Stimulated activated effector memory CD8-positive, alpha-beta T cell treated with anti-CD3 and anti-CD28 coated beads, Interleukin-12 subunit alpha, Interleukin-12 subunit beta, amount 100 ng/mL, for 72 hours (primary cell): ENCODE measurements at regions not wholly inside any gene's neighbourhood (a gene's known extent, or its start where the extent isn't known, plus 50 kb on each side); places are given as distances from the start of the nearest gene placed in this dataset.

Source experiments
- ATAC-seq: fragments of 150-1000 bp; cut with Tn5 transposase; 2 replicates; pipeline ENCODE4 v1.10.0; 2021
- DNase-seq, 2 donors: peaks; one replicate each; pipeline ENCODE4 v3.0.0; 2021 to 2022; ENCODE audit warnings: low spot score in 2 of 2
- H3K27ac Mint-ChIP-seq: one replicate; pipeline ENCODE4 v1.8.0; 2022; ENCODE audit warnings: mild to moderate bottlenecking, mixed read lengths
- H3K36me3 Mint-ChIP-seq: one replicate; pipeline ENCODE4 v1.8.0; 2022; ENCODE audit warnings: mild to moderate bottlenecking, mixed read lengths
- H3K4me1 Mint-ChIP-seq: one replicate; pipeline ENCODE4 v1.8.0; 2022; ENCODE audit warnings: mixed read lengths
- H3K4me3 Mint-ChIP-seq: one replicate; pipeline ENCODE4 v1.8.0; 2022; ENCODE audit warnings: mild to moderate bottlenecking, mixed read lengths
- H3K9me3 Mint-ChIP-seq: one replicate; pipeline ENCODE4 v1.8.0; 2022; ENCODE audit warnings: mixed read lengths

DNA sequence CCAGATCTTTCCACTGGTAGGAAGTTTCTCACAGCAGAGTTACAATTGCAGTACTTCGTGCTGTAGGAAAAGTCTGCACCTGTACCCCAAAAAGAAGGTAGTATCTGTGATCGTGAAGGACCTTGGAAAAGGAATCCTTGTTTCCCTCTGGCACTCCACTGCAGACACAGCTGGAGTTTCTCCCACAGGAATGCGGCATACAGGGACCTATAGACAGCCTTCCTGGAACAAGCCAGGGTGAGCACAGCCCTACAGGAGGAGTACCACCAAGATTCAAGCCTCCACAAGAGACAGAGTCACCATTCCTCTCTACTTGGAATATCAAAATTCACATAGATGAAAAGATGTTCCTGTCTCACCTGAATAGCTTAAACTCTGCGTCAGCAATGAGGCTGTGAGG is 372.4 kb downstream of the CMPK2 start:
- Mint-ChIP-seq H3K4me3 (no peak overlapping the region), H3K27ac (no peak overlapping the region), H3K4me1 (no peaks in the 10 kb centered on the region), H3K36me3 (no peaks in the 10 kb centered on the region), H3K9me3 (no peaks in the 10 kb centered on the region)
- no peak for ATAC-seq
- DNase-seq = no peak

- H3K27ac Mint-ChIP-seq = no peak overlapping the region
- H3K4me3 Mint-ChIP-seq = no peak overlapping the region
- ATAC-seq (no peak), DNase-seq (no peak)
- no peaks in the 10 kb centered on the region for H3K36me3 Mint-ChIP-seq
- no peaks in the 10 kb centered on the region for H3K9me3 Mint-ChIP-seq
- no peaks in the 10 kb centered on the region for H3K4me1 Mint-ChIP-seq
Observed at GRCh38 chr2:6493669-6494068, 372.0 kb downstream of the CMPK2 start.

DNA sequence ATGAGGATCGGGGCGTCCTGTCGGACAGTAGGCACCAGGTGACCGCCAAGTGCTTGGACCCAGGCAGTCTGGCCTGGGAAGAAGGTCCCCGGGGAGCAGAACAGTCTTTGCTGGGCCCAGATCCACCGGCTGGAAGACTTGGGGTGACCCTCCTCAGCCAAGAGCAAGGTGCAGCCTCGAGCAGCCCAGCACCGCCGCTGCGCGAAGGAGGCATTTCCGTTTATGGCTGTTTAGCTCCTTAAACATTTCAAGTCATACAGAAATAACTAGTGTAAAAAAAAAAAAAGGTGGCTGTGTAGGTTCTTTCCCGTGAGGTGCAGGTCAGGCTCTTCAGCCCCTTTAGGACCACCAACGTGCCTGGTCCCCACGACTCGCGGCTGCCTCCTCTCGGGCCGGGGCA is 370.2 kb downstream of the CMPK2 start:
- no peak for DNase-seq
- no peak overlapping the region for H3K4me3 Mint-ChIP-seq
- no peaks in the 10 kb centered on the region for H3K4me1 Mint-ChIP-seq
- H3K36me3 Mint-ChIP-seq = no peaks in the 10 kb centered on the region
- ATAC-seq = no peak
- H3K27ac Mint-ChIP-seq = no peak overlapping the region
- no peaks in the 10 kb centered on the region for H3K9me3 Mint-ChIP-seq

GRCh38 chr2:6496376-6496775 is 369.3 kb downstream of the CMPK2 start:
- Mint-ChIP-seq H3K4me3 (no peak overlapping the region), H3K27ac (no peak overlapping the region), H3K4me1 (no peaks in the 10 kb centered on the region), H3K9me3 (no peaks in the 10 kb centered on the region), H3K36me3 (no peaks in the 10 kb centered on the region)
- DNase-seq (no peak), ATAC-seq (no peak)

- H3K4me1 Mint-ChIP-seq = no peaks in the 10 kb centered on the region
Observed at GRCh38 chr2:6497048-6497447, 368.7 kb downstream of the CMPK2 start.

DNA sequence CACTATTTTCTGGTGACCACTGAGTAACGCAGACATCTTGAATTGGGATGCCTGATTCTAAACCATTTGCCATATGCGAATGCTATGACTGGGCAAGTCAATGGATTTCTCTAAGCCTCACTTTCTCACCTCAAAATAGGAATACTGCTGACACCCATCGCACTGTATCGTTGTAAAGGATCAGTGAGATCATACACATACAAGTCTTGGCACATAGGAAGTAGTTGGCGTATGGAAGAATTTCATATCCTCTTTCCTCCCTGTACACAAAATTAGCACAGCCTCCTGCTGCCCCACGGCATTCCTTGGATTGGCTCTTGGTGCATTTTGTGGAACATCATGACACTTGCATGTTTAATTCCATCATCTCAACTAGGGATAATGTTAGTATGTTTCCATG is 366.9 kb downstream of the CMPK2 start:
- no peak for ATAC-seq

More at GRCh38 chr2:6497048-6497447, 368.7 kb downstream of the CMPK2 start:
- Mint-ChIP-seq H3K36me3 (no peaks in the 10 kb centered on the region), H3K4me3 (no peak overlapping the region), H3K27ac (no peak overlapping the region), H3K9me3 (no peaks in the 10 kb centered on the region)
- ATAC-seq (no peak), DNase-seq (no peak)

DNA sequence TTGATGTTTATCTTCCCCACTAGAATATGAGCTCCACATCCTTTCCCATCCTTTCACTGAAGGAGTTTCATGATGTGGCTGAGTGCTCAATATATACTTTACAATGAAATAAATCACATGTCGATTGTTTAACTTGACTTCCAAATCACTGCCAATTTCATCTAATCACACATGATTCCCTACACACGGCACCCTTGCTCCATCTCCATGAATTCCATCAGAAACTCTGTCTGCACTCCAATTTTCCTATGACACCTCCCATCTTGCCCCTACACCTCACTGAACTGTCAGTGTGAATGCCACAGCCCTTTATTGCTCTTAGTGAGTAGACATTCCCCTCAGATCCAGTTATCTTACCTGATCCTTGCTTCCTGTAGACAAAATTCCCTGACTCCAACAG is 366.0 kb downstream of the CMPK2 start:
- ATAC-seq = no peak

More for the DNA sequence above, 366.9 kb downstream of the CMPK2 start:
- H3K4me1 Mint-ChIP-seq = no peaks in the 10 kb centered on the region
- H3K36me3 Mint-ChIP-seq = no peaks in the 10 kb centered on the region
- no peak overlapping the region for H3K27ac Mint-ChIP-seq
- DNase-seq = no peak
- H3K4me3 Mint-ChIP-seq = no peak overlapping the region
- H3K9me3 Mint-ChIP-seq = no peaks in the 10 kb centered on the region

DNA sequence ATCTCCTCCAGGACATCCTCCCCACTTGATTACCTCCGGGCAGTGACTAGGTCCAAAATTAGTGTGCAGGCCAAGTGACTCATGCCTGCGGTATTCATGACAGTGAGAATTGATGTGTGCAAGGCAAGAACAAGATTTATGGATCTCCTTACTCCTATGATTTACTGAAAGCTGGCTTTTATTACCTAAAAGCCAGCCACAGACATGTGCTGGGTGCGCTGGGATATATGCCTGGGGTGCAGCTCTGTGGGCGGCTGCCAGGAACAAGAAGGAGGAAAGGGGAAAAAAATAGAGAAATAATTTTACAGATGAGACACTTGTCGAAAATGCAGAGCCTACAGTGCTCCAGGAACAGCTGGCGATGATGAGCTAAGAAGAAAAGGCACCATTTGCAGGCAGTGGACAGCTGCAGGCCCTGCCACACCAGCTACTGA is 359.3 kb downstream of the CMPK2 start:
- ATAC-seq (peak; percentile 8), DNase-seq (no peak)
- Mint-ChIP-seq H3K27ac (no peak overlapping the region), H3K9me3 (peaks cover 5% of the 10 kb centered on the region), H3K4me1 (no peaks in the 10 kb centered on the region), H3K4me3 (no peak overlapping the region), H3K36me3 (no peaks in the 10 kb centered on the region)

More for the DNA sequence above, 366.0 kb downstream of the CMPK2 start:
- no peak for DNase-seq
- Mint-ChIP-seq H3K9me3 (no peaks in the 10 kb centered on the region), H3K36me3 (no peaks in the 10 kb centered on the region), H3K4me1 (no peaks in the 10 kb centered on the region), H3K4me3 (no peak overlapping the region), H3K27ac (no peak overlapping the region)

- H3K36me3 Mint-ChIP-seq = no peaks in the 10 kb centered on the region
Observed at GRCh38 chr2:6506859-6507258, 358.8 kb downstream of the CMPK2 start.

DNA sequence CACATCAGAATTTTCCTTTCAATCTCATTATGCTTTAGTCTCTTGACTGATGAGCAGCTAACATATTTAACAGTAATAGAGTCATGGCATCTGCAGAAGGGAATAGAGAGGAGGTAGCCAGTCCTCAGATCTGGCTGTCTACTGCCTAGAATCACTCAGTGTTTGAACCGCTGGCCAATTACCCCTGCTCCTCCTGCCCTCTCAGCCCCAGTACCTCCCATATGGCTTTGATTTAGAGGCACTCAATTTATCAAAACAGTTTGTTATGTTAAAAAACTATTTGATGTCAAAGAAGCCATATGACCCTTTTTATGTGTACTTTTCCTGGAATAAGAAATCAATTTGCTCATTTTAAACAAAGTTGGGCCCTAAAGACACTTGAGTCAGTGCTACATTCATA is 355.2 kb downstream of the CMPK2 start:
- Mint-ChIP-seq H3K9me3 (peaks cover 5% of the 10 kb centered on the region), H3K36me3 (no peaks in the 10 kb centered on the region), H3K4me3 (no peak overlapping the region), H3K27ac (no peak overlapping the region), H3K4me1 (no peaks in the 10 kb centered on the region)
- DNase-seq = no peak
- ATAC-seq = no peak

More at GRCh38 chr2:6506859-6507258, 358.8 kb downstream of the CMPK2 start:
- ATAC-seq = no peak
- DNase-seq = no peak
- Mint-ChIP-seq H3K4me1 (no peaks in the 10 kb centered on the region), H3K27ac (no peak overlapping the region), H3K9me3 (peaks cover 5% of the 10 kb centered on the region), H3K4me3 (no peak overlapping the region)

DNA sequence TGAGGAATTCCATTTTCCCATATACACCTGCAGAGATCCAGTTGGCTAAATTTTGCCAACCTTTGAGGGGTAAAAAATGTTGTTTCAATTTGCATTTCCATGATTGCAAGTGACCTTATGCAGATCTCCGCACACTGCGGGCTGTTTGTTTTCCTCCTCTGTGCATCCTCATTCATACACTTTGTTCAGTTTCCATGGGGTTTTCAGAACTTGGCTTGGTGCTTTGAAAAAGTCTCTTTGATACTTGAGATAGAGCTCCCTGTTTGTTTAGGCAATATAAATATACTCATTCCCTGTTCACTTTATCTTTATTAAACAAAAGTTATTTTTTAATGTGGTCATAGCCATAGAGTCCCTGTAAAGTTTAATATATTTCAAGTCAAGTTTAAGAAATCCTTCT is 353.1 kb downstream of the CMPK2 start:
- ATAC-seq (no peak), DNase-seq (no peak)
- H3K36me3 Mint-ChIP-seq = no peaks in the 10 kb centered on the region
- H3K9me3 Mint-ChIP-seq = no peaks in the 10 kb centered on the region
- no peak overlapping the region for H3K4me3 Mint-ChIP-seq
- H3K27ac Mint-ChIP-seq = no peak overlapping the region
- no peaks in the 10 kb centered on the region for H3K4me1 Mint-ChIP-seq

GRCh38 chr2:6516674-6517073 is 349.0 kb downstream of the CMPK2 start:
- Mint-ChIP-seq H3K4me1 (no peaks in the 10 kb centered on the region), H3K4me3 (no peak overlapping the region), H3K9me3 (no peaks in the 10 kb centered on the region), H3K27ac (no peak overlapping the region), H3K36me3 (no peaks in the 10 kb centered on the region)
- DNase-seq (no peak), ATAC-seq (no peak)

- DNase-seq (no peak), ATAC-seq (no peak)
- Mint-ChIP-seq H3K27ac (no peak overlapping the region), H3K9me3 (no peaks in the 10 kb centered on the region), H3K4me1 (no peaks in the 10 kb centered on the region), H3K4me3 (no peak overlapping the region), H3K36me3 (no peaks in the 10 kb centered on the region)
Observed at GRCh38 chr2:6518361-6518760, 347.3 kb downstream of the CMPK2 start.

DNA sequence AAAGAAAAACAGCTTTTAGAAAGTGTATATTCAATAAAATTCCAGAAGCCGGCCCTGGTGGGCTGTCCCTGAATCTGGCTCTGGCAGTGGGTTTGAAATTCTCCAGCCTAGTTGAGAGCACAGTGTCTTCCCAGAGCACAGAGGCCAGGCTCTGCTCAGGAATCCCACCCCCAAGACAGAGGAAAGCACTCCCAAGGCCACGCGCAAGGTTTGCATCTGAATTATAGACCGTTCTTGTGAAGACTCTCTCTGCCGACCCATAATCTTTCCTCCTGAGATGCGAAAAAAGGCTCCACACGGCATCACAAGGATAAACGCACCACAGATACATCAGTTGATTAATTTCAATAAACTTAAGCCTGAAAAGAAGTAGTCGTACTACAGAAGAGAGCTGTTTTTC is 342.2 kb downstream of the CMPK2 start:
- Mint-ChIP-seq H3K4me1 (no peaks in the 10 kb centered on the region), H3K4me3 (no peak overlapping the region), H3K27ac (no peak overlapping the region), H3K36me3 (no peaks in the 10 kb centered on the region), H3K9me3 (peaks cover 2% of the 10 kb centered on the region)
- ATAC-seq (no peak), DNase-seq (no peak)

DNA sequence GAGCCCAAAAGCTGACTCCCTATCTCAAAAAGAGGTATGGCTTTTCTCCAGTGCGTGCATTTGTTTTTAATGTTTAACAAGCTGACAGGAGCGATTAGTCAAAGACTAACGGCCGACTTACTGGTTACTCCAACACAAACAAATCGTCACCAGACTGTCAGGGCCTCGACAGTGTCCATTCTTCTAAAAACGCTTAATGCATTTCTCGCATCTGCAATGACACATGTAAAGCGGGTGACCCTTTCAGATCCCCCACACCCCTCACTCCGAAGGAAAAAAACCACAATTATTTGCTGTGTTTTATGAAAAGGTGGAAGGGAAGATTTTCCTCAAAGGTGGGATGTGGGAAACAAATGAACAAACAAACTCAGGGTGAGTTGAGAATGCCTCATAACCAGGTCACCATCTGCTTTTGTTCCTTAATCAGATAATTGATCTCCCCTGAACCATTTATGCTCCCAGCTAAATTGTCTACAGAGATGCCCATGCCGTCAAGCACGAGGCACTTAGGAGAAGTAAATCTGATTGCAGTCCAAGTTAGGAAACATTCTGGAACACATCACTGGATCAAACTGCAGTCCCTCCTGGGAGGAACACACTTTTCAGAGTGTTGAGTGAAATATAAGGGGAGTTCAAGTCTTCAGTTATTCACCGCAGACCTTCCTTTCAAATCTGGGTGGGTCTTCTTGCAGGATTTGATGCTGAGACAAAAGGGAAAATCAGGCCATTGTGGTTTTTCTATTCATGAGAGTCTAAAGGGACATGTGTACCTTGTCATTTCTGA is 340.8 kb downstream of the CMPK2 start:
- Mint-ChIP-seq H3K9me3 (peaks cover 2% of the 10 kb centered on the region), H3K4me1 (no peaks in the 10 kb centered on the region), H3K27ac (no peak overlapping the region), H3K4me3 (no peak overlapping the region), H3K36me3 (no peaks in the 10 kb centered on the region)
- no peak for ATAC-seq
- no peak for DNase-seq

GRCh38 chr2:6525475-6525964 is 340.2 kb downstream of the CMPK2 start:
- DNase-seq (no peak), ATAC-seq (peak; percentile 11)
- Mint-ChIP-seq H3K27ac (no peak overlapping the region), H3K36me3 (no peaks in the 10 kb centered on the region), H3K4me1 (no peaks in the 10 kb centered on the region), H3K4me3 (no peak overlapping the region), H3K9me3 (peaks cover 2% of the 10 kb centered on the region)
